GM18519 (cell line): ENCODE measurements at regions not wholly inside any gene's neighbourhood (a gene's known extent, or its start where the extent isn't known, plus 50 kb on each side); places are given as distances from the start of the nearest gene placed in this dataset.
"Not testable (repeated sequence)": the region's sequence is repeated elsewhere in the genome, so short reads cannot be mapped to it uniquely, and the experiment has no call there.

Source experiments
- ATAC-seq: cut with Tn5 transposase; IDR thresholded peaks from one replicate; pipeline ENCODE4 v1.9.1; 2021; ENCODE audit warnings: mild to moderate bottlenecking, moderate library complexity; ENCODE audit not compliant: unreplicated experiment, low FRiP score

DNA sequence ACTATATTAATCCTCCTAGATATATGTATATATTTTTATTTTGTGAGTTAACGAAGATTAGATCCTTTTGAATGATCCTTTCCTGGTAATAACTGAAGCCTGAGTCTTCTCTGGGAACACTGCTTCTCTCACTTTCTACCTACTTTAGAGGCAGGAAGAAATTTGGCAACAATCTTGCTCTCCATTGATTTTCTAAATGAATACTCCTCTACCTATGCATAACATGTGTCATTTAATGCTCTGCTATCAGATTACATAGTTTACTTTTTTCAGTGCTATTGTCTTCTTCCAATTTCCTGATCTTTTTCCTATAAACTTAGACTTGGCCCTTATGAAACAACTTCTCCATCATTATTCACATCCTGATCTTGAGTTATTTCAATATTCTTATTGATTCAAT, 60.4 kb upstream of the PDHA2 start:
- no peak for ATAC-seq

DNA sequence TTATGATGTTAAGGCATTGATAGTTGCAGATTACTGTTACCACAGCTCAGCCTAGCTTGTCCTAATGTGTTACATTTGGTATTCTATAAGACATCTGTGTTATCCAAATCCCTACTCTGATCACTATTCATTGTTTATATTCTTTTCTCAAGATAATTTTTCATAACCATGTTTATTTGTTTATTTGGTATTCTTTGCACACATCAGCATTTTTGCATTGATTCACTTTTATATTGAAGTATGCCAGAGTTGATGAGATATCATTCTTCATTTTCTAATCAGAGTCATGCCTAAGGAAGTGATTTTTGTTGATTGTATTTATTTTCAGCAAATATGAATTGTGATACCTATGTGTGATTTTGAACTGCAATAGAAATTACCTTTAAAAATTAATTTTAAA, 61.2 kb upstream of the PDHA2 start:
- no peak for ATAC-seq

DNA sequence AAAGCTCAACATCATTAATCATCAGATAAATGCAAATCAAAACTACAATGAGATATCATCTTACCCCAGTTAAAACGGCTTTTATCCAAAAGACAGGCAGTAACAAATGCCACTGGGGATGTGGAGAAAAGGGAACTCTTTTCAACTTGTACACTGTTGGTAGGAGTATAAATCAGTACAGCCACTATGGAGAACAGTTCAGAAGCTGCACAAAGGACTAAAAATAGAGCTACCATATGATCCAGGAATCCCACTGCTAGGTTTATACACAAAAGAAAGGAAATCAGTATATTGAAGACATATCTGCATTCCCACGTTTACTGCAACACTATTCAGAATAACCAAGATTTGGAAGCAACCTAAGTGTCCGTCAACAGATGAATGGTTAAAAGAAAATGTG, 69.3 kb upstream of the PDHA2 start:
- not testable (repeated sequence) for ATAC-seq

DNA sequence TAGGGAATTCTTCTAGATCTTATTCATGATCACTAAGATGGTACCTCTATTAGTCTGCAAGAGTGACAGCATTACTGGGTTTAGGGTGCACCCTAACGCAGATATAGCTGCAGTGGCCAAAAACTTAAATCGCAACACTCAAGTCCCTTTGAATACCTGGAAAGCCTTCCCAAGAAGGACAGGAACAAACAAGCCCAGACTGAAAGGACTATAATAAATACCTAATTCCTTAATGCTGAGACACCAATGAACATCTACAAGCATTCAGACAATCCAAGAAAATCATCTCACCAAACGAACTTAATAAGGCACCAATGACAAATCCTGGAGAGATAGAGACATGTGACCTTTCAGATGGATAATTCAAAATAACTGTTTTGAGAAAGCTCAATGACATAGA, 74.9 kb upstream of the PDHA2 start:
- ATAC-seq = no peak

DNA sequence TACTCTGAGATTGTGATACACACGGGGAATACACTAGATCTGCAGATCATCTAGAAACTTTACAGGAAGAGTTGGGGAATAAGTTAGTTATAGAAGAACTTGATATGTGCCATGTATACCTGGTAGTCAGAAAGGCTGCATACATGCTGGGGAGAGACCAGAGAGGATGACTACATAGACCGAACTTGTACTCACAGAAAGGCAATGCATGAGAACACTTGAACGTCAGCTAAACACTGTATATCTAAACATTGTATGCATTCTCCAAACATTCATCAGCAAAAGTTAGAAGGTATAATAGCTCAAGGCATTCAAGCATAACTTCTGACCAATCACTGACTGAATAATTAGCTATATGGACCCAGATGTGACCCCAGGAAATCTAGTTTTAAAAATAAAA, 78.0 kb upstream of the PDHA2 start:
- ATAC-seq = no peak

DNA sequence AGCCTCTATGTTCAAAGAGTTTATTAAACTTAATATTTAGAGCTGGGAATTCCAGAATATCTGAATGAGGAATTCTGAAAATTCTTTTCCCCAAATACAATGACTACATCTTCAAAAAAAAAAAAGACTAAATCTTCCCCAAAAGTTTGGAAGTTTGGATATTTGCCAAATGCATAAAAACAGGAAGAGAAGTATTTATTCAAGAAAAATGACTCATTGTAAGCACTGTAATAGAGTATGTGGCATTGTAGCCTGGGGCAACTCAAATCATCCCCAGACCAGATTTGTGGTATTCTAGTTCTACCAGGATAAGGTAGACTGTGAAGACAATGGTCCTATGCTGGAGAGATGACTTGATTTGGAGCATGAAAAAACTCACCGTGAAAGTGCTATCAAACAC, 78.5 kb upstream of the PDHA2 start:
- no peak for ATAC-seq

DNA sequence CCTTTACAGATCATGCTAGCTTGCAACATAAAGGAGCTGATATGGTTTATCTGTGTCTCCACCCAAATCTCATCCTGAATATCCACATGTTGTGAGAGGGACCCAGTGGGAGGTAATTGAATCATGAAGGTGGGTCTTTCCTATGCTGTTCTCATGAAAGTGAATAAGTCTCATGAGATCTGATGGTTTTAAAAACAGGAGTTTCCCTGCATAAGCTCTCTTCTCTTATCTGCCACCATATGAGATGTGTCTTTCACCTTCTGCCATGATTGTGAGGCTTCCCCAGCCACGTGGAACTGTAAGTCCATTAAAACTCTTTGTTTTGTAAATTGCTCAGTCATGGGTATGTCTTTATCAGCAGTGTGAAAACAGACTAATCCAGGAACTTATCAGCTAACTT, 79.2 kb upstream of the PDHA2 start:
- not testable (repeated sequence) for ATAC-seq

DNA sequence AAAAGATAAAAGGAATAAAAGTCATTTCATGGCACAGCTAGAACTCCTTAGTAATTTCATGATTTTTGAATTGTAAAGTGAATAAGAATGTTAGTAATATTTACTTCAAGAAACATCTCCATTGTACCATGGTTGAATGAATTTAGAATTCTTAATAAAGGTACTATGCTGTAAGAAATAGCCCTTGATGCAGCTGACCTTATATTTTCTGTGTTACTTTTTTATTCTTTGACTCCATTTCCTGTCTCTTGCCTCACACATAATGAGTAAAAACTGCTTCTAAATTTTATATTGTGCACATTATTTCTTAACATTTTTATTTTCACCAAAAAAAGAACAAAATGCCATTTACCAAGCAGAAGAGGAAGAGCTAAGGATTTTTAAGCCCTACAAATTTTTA, 81.9 kb upstream of the PDHA2 start:
- no peak for ATAC-seq

DNA sequence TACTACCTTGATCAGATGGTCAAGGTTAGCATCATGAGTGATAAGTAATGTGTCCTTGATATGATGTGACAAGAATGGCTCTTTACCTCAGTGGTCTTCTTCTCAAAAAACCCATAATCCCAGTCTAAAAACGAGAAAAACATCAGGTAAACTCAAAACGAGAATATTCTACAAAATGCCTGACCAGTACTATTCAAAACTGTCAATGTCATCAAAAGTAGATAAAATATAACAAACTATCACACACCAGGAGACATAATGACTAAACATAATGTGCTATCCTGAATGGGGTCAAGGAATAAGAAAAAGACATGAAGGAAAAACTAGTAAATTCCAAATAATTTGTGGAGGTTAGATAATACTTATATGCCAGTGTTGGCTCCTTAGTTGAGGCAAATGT, 85.2 kb upstream of the PDHA2 start:
- no peak for ATAC-seq

DNA sequence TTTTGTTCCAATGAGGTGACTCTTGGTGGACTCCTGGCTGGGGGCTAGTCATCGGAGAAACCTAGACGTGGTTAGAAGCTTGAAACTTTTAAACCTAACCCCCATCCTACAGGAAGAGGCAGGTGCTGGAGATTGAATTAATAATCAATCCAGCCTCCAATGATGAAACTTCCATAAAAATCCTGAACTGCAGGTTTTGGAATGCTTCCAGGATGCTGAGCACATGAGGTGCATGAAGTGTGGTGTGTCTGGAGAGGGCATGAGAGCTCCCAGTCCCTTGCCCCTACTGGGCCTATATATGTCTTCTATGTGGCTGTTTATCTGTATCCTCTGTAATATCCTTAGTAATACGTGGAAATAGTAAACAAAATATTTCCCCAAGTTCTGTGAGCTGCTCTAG, 90.7 kb upstream of the PDHA2 start:
- ATAC-seq = no peak

DNA sequence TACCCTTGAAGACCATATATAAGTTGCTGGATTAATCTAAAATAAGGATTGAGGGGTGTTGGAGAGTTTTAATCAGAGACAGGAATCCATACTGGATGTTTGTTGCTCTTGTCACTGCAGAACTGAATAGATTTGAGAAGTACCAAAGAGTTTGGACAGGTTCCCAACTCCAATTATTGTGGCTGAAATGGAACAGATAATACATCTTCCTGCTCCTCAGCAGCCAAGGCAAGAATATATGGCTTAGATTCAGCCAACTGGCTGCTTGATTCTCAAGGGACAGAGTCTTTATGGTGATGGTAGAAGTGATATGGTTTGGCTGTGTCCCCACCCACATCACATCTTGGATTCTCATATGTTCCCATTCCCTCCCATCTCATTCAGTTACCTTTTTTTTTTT, 97.0 kb upstream of the PDHA2 start:
- no peak for ATAC-seq

DNA sequence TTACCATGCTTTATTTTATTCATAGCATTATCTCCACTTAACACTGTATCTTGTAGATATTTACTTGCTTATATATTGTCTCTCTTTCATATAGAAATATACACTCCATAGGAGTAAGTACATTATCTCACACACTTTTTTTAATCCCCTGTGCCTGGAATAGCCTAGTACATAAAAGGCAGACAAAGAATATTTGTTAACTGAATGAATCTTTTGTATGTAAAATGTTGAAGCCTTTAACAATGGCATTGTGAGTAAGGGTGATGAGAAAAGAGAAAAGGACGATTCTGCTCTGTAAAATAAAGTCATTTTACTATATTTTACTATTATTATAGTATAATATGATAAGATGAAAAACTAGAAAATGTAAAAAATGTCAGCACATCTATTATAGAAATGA, 97.7 kb upstream of the PDHA2 start:
- no peak for ATAC-seq

DNA sequence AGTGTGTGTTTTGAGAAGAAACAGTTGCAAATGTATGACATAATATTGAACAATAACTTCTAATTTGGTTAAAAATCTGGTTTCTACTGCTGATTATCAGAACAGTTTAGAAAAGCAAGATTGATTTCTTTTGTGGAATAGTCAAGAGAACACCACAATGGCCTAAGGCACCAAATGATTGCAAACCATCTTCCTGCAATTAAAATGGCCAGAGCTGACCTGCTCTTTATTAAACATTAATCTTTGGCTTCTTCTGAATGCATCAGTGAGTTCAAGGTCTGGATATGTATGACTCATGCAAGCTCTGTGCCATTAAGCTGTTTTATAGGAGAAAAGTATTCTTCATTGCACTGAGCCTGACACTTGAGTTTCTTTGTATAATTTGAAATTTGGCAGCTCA, 107.8 kb upstream of the PDHA2 start:
- no peak for ATAC-seq

DNA sequence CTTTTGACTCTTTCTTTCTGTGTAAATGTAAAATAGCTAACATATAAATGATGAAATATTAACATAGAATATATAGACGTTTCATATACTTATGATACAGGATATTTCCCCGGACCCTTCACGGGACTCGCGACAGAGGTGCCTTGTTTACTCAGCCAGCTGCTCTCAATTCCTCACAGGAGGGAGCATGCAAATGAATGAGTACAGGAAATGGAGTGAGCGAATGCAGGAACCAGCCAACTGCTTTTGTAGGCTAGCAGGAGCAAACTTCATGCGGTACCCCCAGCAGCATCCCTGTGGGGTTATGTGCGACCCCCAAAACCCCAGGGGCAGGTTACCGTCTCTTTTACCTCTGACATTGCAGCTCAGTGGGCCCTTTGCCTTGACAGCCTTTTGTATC, 110.3 kb upstream of the PDHA2 start:
- no peak for ATAC-seq

DNA sequence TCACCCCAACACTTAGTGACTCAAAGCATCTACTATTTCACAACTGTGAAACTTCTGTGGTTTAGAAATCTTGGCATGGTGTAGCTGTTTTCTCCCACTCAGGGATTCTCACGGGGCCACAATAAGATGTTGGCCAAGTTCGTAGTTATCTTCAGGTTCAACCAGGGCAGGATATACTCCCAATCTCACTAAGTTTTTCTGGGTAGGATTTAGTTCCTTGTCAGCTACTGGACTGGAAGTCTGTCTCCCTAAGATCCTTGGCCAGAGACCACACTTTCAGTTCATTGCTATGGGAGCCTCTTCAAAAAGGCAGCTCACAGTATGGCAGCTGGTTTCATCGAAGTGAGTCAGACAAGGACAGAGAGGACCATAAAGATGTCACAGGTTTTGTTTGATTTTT, 111.7 kb upstream of the PDHA2 start:
- ATAC-seq = no peak

DNA sequence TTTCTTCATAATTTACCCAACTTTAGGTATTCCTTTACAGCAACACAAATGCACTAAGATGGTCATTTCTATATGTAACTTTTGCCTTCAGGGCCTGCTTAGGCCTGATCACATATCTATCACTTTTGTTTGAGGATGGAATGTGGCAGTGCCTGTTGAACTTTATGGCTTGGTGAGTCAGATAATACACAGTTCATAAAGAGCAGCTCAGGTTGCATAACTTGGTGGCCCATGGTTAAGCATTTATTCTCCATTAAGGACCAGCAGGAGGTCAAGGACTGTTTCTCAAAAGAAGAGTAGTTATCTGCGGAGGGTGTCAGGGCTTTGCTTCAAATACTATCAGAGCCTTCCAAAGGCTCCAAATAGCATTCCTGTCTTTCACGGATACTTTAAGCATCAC, 124.1 kb upstream of the PDHA2 start:
- ATAC-seq = no peak

DNA sequence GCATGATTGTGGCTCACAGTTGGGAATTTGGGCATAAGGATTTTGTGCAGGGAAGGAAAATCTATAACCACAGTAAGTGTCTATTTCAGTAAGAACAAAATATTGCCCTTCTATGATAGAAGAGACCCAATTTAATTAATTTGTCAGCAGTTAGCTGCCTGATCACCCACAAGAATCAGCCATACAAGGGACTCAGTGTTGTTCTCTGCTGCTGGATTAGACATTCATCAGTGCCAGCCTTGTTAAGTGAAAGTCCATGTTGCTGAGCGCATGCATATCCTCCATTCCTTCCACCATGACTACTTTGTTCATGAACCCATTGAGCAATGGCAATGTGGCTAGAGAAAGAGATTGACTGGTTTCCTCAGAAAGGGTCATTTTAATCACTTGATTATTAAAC, 125.3 kb upstream of the PDHA2 start:
- no peak for ATAC-seq

DNA sequence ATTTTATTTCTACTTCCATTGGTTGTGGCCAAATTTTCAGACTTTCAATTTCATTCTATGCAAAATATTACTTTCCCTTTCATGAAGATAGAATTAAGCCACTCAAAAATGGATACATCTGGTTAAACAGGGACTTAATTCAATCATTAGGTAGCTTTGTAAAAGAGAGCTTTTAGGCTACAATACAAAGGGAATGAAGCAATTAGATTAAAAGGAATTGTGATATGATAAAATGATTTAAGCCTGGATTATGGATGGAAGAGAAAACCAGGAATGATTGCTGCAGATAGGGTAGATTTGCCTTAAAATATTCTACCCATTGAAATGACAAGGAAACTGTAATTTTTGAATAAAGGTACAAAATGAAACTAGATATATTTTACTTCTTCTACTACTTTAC, 134.6 kb upstream of the PDHA2 start:
- ATAC-seq = no peak

DNA sequence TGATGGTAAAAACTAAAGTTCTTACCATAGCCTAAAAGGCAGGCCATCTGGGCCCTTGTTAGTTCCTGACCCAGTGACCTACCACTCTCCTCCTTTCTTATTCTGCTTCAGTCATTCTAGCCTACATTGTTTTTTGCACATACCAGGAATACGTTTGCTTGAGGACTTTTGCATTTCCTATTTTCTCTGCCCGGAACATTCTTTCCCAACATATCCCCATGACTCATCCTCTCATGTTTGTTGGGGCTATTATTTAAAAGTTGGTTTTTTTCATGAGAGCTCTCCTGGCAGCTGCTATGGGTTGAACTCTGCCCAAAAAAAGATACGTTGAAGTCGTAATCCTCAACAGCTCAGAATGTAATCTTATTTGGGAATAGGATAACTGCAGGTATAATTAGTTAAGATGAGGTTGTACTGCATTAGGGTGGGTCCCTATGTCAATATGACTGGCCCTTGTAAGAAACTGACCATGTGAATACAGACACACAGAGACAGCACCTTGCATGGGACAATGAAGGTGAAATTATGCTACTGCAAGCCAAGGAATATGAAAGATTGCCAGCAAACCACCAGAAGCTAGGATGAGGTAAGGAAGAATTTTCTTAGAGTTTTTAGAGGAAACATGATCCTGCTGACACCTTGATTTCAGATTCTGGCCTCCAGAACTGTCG, 138.3 kb upstream of the PDHA2 start:
- no peak for ATAC-seq

DNA sequence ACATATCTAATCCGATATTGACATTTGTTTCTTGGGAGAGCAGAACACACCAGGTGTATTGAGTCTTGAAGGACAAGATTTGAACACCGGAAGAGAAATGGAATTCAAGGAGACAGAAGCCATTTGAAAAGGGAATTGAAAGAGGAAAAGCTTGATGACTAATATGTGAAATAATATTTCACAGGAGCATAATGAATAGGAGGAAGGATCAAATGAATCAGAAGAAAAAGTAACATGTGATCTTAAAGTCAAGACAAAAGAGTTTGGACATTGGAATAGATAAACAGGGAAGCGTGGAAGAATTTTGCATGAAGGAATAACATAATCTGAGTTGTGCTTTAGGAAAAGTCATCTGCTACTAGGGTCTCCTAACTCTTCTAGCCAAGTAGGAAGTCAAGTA, 145.5 kb upstream of the PDHA2 start:
- ATAC-seq = no peak

DNA sequence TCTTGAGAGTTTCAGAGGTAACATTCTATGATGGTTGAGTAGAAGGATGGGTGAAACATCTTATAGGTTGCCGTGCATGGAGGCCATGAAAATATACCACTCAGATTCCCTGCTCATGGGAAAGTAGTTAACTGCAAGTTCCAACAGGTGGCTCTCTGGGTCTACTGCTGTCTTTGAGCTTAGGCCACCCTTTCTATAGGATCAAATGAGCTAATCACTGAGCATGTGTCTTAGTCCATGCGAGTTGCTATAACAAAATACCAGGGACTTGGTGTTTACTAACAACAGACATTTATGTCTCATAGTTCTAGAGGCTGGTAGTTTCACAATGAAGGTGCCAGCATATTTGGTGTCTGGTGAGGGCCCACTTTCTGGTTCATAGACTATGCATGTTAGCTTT, 144.8 kb upstream of the UNC5C start:
- ATAC-seq = no peak

DNA sequence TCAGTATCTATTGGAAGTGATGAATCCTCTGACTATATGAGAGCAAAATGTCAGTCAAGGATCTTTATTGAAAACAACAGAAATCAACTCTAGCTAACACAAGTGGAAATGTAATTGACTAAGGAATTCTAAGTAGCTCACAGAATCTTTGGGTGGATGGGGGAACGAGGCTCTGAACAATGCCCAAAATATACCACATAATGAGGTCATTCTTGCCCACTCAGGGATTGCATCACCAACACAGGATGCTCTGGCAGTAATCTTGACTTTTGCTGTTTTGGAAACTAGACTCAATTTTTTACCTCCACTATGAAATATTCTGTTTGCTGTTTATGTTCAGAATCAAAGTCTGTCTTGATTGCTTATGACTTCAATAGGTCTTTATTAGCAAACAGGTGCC, 127.4 kb upstream of the UNC5C start:
- no peak for ATAC-seq

DNA sequence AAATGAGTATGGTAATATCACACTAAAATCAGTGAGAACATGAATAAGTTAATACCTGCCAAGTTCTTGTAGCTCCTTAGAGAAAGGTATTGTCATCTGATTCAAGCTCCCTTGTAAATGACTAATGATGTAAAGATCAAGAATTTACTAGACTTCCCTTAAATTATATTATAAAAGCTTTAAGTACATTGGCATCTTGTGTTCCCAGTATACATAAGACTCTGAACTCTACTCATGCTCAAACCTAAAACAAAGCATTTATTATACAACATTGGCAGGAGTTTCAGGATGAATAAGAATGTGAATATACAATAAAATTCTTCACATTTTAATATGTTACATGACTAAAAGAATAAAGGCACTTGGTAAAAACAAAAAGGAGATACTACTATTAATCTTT, 126.8 kb upstream of the UNC5C start:
- no peak for ATAC-seq
